RWPE2 (cell line): ENCODE measurements at regions not wholly inside any gene's neighbourhood (a gene's known extent, or its start where the extent isn't known, plus 50 kb on each side); places are given as distances from the start of the nearest gene placed in this dataset.

Experiments
- ATAC-seq: fragments of 200-7000 bp; cut with Tn5 transposase; 3 replicates; pipeline ENCODE4 v1.9.1; 2021; ENCODE audit warnings: low read depth
- DNase-seq: peaks from one replicate; pipeline ENCODE4 v3.0.0-alpha.2; 2020; ENCODE audit warnings: low spot score
- H3K27ac ChIP-seq: fragments of 450-650 bp; 2 replicates; pipeline ENCODE4 v1.5.1; 2017; ENCODE audit warnings: mild to moderate bottlenecking; ENCODE audit not compliant: poor library complexity, severe bottlenecking
- H3K27me3 ChIP-seq: fragments of 250-450 bp; sonication (Bioruptor Pico); 2 replicates; pipeline ENCODE4 v1.5.1; 2021; ENCODE audit warnings: mild to moderate bottlenecking, moderate library complexity; ENCODE audit not compliant: insufficient read depth, poor library complexity, severe bottlenecking
- H3K36me3 ChIP-seq: fragments of 250-450 bp; sonication (Bioruptor Pico); 2 replicates; pipeline ENCODE4 v1.5.1; 2020; ENCODE audit warnings: low read depth, mild to moderate bottlenecking, moderate library complexity
- H3K4me1 ChIP-seq: fragments of 250-450 bp; sonication (Bioruptor Pico); 2 replicates; pipeline ENCODE4 v1.5.1; 2021; ENCODE audit warnings: mild to moderate bottlenecking, moderate library complexity; ENCODE audit not compliant: insufficient read depth, poor library complexity, severe bottlenecking
- H3K4me3 ChIP-seq: fragments of 250-450 bp; sonication (Bioruptor Pico); 2 replicates; pipeline ENCODE4 v1.5.1; 2021; ENCODE audit warnings: mild to moderate bottlenecking, moderate library complexity; ENCODE audit not compliant: severe bottlenecking
- H3K9me3 ChIP-seq: fragments of 250-450 bp; sonication (Bioruptor Pico); 2 replicates; pipeline ENCODE4 v1.5.1; 2021; ENCODE audit warnings: mild to moderate bottlenecking, moderate library complexity; ENCODE audit not compliant: severe bottlenecking
- CTCF ChIP-seq: fragments of 450-650 bp; IDR thresholded peaks from one replicate; pipeline ENCODE4 v1.5.1; 2017; ENCODE audit warnings: mild to moderate bottlenecking, moderate library complexity; ENCODE audit not compliant: poor library complexity, severe bottlenecking

- peak; percentile 72 for TF ChIP-seq CTCF
- ATAC-seq (no peak), DNase-seq (no peak)
- H3K9me3 ChIP-seq, result no peaks in the 10 kb centered on the region
- H3K27ac ChIP-seq, result no peak overlapping the region
- H3K4me3 ChIP-seq, result no peak overlapping the region
- H3K27me3 ChIP-seq, result no peaks in the 10 kb centered on the region
- no peaks in the 10 kb centered on the region for H3K4me1 ChIP-seq
- no peaks in the 10 kb centered on the region for H3K36me3 ChIP-seq
Observed at GRCh38 chr5:25119650-25120049, 474.9 kb upstream of the CDH10 start.

GRCh38 chr5:25107853-25108252, 463.1 kb upstream of the CDH10 start:
- peak; percentile 96 for ATAC-seq
- H3K36me3 ChIP-seq, result 0 out of 2 replicates have a peak, but pooled peaks cover 4% of the 10 kb centered on the region
- no peak overlapping the region for H3K4me3 ChIP-seq
- peaks cover 27% of the 10 kb centered on the region for H3K4me1 ChIP-seq
- no peak for DNase-seq
- H3K27ac ChIP-seq, result peak overlapping the region; percentile 90
- H3K9me3 ChIP-seq, result no peaks in the 10 kb centered on the region
- no peaks in the 10 kb centered on the region for H3K27me3 ChIP-seq
- TF ChIP-seq CTCF, result no peak

- no peak for TF ChIP-seq CTCF
- H3K27ac ChIP-seq, result no peak overlapping the region
- H3K4me3 ChIP-seq, result no peak overlapping the region
- no peaks in the 10 kb centered on the region for H3K4me1 ChIP-seq
- DNase-seq (no peak), ATAC-seq (no peak)
- H3K27me3 ChIP-seq, result no peaks in the 10 kb centered on the region
- peaks cover 2% of the 10 kb centered on the region for H3K9me3 ChIP-seq
- H3K36me3 ChIP-seq, result no peaks in the 10 kb centered on the region
Observed at GRCh38 chr5:25099538-25099937, 454.8 kb upstream of the CDH10 start.

GRCh38 chr5:25095261-25095660, 450.5 kb upstream of the CDH10 start:
- Histone ChIP-seq H3K4me1 (peaks cover 17% of the 10 kb centered on the region), H3K4me3 (no peak overlapping the region), H3K27ac (no peak overlapping the region), H3K9me3 (peaks cover 2% of the 10 kb centered on the region), H3K27me3 (no peaks in the 10 kb centered on the region), H3K36me3 (no peaks in the 10 kb centered on the region)
- ATAC-seq, result no peak
- no peak for TF ChIP-seq CTCF
- no peak for DNase-seq

GRCh38 chr5:25094219-25094618, 449.4 kb upstream of the CDH10 start:
- H3K9me3 ChIP-seq, result peaks cover 2% of the 10 kb centered on the region
- ATAC-seq, result no peak
- no peak for DNase-seq
- no peak overlapping the region for H3K4me3 ChIP-seq
- H3K27ac ChIP-seq, result no peak overlapping the region
- TF ChIP-seq CTCF, result no peak
- H3K36me3 ChIP-seq, result no peaks in the 10 kb centered on the region
- no peaks in the 10 kb centered on the region for H3K27me3 ChIP-seq
- peaks cover 24% of the 10 kb centered on the region for H3K4me1 ChIP-seq
